A204.1 (cell line): ENCODE measurements at regions not wholly inside any gene's neighbourhood (a gene's known extent, or its start where the extent isn't known, plus 50 kb on each side); places are given as distances from the start of the nearest gene placed in this dataset.
"Not testable (repeated sequence)": the region's sequence is repeated elsewhere in the genome, so short reads cannot be mapped to it uniquely, and the experiment has no call there.

Source experiments
- FAIRE-seq: peaks from 2 replicates; lab custom pipeline; 2012; peaks lifted over from hg19 to GRCh38; lab: Jason Lieb, UNC

- FAIRE-seq, result no peak
Observed at GRCh38 chr4:13763707-13764106, 136.2 kb upstream of the BOD1L1 start.

DNA sequence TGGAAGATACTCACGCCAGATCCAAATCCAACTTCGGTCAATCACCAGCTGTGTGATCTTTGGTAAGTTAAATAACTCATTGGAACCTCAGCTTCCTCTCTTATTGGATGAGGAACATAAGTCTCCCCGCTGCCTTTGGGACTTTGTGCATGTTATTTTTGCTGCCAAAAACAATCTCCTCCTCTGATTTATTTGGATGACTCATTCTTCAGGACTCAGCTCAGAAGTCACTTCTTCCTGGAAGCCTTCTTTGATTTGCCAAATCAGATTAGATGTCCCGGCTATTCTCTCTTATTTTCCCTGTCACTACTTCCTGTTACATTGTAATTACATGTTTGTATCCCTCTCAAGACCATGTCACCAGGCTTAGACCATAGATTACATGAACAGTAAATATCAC is 138.0 kb upstream of the BOD1L1 start:
- no peak for FAIRE-seq

GRCh38 chr4:13766761-13767540 is 139.4 kb upstream of the BOD1L1 start:
- FAIRE-seq, result no peak

GRCh38 chr4:13777341-13777740 is 149.8 kb upstream of the BOD1L1 start:
- FAIRE-seq, result no peak

DNA sequence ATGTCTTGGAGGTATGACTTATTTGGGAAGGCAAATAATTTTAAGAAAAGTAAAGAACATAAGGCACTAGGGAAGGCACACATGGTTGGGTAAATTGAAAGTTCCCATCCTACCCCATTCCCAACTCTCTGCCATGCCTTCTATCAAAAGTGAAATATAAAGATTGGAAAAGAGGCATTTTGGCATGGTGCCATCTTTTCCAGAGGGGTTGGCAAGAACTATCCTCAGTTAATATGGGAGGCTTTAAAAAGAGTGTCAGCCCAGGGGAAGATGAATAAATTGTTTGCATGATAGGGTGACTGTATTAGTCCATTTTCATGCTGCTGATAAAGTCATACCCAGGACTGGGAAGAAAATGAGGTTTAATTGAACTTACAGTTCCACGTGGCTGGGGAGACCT is 150.8 kb upstream of the BOD1L1 start:
- FAIRE-seq, result no peak

GRCh38 chr4:13782231-13782630 is 154.7 kb upstream of the BOD1L1 start:
- FAIRE-seq, result no peak

GRCh38 chr4:13783800-13784411 is 156.4 kb upstream of the BOD1L1 start:
- FAIRE-seq, result no peak

- FAIRE-seq, result no peak
Observed at GRCh38 chr4:13793020-13793710, 165.6 kb upstream of the BOD1L1 start.

- FAIRE-seq, result no peak
Observed at GRCh38 chr4:13794819-13795565, 167.5 kb upstream of the BOD1L1 start.

DNA sequence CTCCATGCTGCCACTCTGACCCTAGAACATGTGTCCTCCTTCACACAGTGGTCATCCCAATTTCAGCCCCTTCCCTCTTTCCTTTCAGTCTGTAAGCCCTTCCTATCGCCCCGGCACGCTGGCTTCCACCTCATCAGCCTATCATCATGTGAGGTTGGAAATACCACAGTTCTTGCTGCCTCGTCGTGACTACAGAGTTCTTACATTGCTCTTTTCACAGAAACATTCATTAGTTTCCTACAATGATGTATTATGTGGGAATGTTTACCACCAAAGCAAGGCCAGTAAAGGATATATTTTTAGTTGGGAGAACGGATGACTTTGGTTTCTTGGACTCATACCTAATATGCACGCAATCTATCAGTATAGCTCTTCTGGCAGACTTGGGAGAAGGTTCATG is 169.5 kb upstream of the BOD1L1 start:
- no peak for FAIRE-seq

DNA sequence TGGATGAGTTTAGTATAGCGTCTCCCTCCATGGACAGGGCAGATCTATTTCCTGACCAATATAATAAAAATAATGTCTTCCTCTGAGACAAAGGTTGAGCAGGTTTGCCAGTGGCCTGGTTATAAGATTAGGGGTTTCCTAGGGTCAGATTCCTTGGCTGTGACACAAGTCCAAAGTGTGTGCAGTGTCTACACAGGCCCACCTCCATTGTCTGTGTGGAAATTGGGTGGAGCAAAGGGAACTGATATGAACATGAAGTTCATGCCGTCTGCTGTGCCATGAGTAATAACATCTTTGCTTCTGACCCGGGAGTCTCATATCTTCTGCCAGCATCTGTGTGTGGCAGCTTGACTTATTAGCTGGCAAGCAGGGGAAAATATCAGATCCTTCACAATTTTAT is 187.7 kb upstream of the BOD1L1 start:
- no peak for FAIRE-seq

- no peak for FAIRE-seq
Observed at GRCh38 chr4:13816472-13816871, 188.9 kb upstream of the BOD1L1 start.

GRCh38 chr4:13821522-13821921 is 194.0 kb upstream of the BOD1L1 start:
- no peak for FAIRE-seq

DNA sequence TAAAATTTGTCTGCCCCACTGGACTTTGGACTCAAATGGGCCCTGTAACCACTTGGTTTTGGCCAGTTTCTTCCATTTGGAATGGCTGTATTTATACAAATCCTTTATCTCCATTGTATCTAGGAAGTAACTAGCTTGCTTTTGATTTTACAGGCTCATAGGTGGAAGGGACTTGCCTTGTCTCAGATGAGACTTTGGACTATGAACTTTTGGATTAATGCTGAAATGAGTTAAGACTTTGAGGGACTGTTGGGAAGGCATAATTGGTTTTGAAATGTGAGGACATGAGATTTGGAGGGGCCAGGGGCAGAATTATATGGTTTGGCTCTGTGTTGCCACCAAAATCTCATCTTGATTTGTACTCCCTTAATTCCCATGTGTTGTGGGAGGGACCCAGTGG is 198.3 kb upstream of the BOD1L1 start:
- FAIRE-seq, result not testable (repeated sequence)

DNA sequence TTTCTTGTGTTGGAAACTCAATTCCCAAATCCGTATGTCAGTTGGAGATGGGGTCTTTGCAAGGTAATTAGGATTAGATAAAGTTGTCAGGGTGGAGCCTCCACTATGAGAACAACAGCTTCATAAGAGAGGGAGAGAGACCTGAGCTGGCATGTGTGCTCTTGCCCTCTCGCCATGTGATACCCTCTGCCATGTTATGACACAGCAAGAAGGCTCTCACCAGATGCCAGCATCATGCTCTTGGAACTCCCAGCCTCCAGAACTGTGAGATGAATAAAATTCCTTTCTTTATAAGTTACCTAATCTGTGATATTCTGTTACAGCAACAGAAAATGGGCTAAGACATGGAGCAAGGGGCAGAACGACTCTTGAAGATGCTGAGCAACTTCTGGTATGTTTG is 201.9 kb upstream of the BOD1L1 start:
- FAIRE-seq, result no peak

DNA sequence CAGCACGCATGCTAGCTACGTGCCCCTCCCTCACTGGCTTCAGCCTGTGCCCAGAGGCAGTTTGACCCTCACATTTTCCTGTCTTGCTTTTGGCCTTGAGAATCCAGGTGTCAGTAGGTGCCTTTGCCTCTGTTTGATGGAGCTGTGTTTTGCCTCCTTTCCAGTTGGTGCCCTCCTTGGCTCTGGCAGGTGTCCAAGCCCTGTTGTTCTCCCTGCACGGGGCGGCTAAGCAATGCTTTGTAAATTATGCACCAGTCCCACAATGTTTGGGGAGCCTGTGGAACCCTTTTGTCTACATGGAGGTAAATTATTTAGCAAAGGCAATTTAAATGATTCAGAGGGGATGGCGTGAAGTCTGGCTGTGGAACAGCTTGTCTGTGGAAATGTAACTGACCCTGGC is 202.9 kb upstream of the BOD1L1 start:
- no peak for FAIRE-seq

GRCh38 chr4:13833171-13833804 is 205.8 kb upstream of the BOD1L1 start:
- FAIRE-seq, result no peak

GRCh38 chr4:13836946-13837912 is 209.7 kb upstream of the BOD1L1 start:
- FAIRE-seq, result no peak

DNA sequence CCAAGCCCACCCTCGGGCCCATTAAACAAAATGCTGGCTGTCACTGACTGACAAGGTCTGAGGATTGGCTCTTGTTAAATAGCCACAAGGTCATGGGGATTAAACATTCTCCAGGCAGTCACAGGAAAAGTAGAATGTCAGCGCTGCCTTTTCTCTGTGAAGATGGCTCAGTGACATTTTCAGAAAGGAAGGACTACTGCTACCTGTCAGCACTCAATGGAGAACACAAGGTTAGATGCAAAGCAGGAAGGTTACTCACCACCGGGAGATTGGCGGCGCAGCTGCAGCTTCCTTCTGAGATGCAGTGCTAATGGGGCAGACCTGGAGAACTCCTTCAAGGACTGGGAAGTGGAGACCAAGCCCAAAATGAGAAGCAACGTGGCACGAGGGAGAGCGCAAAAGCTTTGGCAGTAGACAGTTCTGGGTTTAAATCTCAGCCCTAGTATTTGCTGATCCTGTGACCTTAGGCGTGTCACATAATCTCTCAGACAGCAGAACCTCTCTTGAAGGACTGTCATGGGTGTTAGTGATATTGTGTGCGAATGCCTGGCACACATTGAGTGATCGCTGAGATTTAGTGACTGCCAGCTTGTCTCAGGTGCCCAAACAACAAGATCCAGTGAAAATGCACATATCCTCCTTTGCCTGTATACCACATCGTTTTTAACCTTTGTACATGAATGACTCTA is 213.1 kb upstream of the BOD1L1 start:
- no peak for FAIRE-seq

DNA sequence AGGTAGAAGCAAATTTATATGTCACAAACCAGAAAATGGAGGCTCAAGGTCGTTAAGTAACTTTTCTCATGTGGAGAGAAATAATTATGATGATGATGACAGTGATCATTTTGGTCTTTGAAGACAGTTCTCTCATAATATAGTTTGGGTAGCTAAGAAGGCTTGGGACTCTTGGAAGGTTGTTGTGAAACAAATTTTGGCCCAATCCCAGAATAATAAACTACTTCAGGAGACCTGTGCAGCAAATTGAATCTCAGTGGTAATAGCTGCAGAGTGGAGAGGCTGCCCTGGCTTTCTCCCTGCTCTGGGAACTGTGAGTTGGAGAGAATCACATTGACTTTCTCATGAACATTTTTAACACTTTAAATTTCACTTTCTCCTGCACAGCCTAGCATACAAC is 217.2 kb upstream of the BOD1L1 start:
- no peak for FAIRE-seq

GRCh38 chr4:13849778-13850177 is 222.3 kb upstream of the BOD1L1 start:
- FAIRE-seq, result no peak
